ENCODE measurements at regions not wholly inside any gene's neighbourhood (a gene's known extent, or its start where the extent isn't known, plus 50 kb on each side); places are given as distances from the start of the nearest gene placed in this dataset.

DNA sequence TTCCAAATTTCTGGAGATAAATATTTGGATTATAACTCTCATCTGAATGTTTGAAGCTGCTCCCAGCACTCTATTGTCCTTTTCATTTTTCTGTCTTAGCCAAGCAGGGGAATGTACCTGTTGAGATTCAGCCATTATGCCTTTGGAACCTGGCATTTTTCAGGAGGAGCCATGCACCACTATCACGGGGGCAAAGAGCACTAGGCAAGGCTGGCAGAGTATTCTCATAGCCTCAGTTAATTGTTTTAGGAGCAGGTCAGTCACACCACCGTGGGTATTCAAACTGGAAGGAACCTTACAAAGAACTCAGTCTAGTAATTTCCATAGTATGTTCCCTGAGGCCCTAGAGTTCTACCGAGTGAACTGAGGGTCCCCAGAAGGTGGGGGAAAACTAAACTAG lies 348.9 kb downstream of the TMEM114 start:
- no peak overlapping the region for H3K4me3 ChIP-seq (ENCODE audit: control extremely low read depth in 1 of 5, extremely low read depth in 1 of 5, insufficient read depth in 1 of 5, low read depth in 2 of 5, low read length in 4 of 5)
- no peak overlapping the region for H3K27ac ChIP-seq (ENCODE audit: low read length in 2 of 2)
- Mint-ChIP-seq H3K4me1 (no peaks in the 10 kb centered on the region), H3K27me3 (no peaks in the 10 kb centered on the region), H3K9me3 (ENCODE audit: insufficient read depth) (no peaks in the 10 kb centered on the region), H3K4me3 (no peak overlapping the region), H3K27ac (no peak overlapping the region)
- no peak for ATAC-seq (ENCODE audit: low read depth)
- H3K4me1 ChIP-seq (ENCODE audit: control insufficient read depth in 2 of 2, insufficient read depth in 2 of 2, low read length in 2 of 2), result no peaks in the 10 kb centered on the region
- POLR2A ChIA-PET, result no interaction called here
- no peaks in the 10 kb centered on the region for H3K79me2 ChIP-seq (ENCODE audit: control insufficient read depth, insufficient read depth, low read length)
- CTCF ChIA-PET, result no interaction called here
- H3K4me2 ChIP-seq (replicated peaks; ENCODE audit: low read depth, low read length, poor library complexity, severe bottlenecking), result no peak overlapping the region
- H3K27me3 ChIP-seq (replicated peaks in 1 of 4; ENCODE audit: control extremely low read depth in 1 of 4, control insufficient read depth in 3 of 4, insufficient read depth in 4 of 4, low read length in 3 of 4), result no peaks in the 10 kb centered on the region
- TF ChIP-seq, protein P1, sequence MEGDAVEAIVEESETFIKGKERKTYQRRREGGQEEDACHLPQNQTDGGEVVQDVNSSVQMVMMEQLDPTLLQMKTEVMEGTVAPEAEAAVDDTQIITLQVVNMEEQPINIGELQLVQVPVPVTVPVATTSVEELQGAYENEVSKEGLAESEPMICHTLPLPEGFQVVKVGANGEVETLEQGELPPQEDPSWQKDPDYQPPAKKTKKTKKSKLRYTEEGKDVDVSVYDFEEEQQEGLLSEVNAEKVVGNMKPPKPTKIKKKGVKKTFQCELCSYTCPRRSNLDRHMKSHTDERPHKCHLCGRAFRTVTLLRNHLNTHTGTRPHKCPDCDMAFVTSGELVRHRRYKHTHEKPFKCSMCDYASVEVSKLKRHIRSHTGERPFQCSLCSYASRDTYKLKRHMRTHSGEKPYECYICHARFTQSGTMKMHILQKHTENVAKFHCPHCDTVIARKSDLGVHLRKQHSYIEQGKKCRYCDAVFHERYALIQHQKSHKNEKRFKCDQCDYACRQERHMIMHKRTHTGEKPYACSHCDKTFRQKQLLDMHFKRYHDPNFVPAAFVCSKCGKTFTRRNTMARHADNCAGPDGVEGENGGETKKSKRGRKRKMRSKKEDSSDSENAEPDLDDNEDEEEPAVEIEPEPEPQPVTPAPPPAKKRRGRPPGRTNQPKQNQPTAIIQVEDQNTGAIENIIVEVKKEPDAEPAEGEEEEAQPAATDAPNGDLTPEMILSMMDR (IDR thresholded peaks at IDR 0.05), result no peak
- TF ChIP-seq EZH2 (IDR thresholded peaks at IDR 0.05; ENCODE audit: borderline replicate concordance, insufficient read depth, low read depth, low read length, poor library complexity, severe bottlenecking), result no peak
- no peaks in the 10 kb centered on the region for H3K9me3 ChIP-seq (ENCODE audit: control extremely low read depth in 1 of 3, control insufficient read depth in 2 of 3, insufficient read depth in 1 of 3, low read length in 2 of 3)
- no peaks in the 10 kb centered on the region for H3K36me3 ChIP-seq (replicated peaks in 1 of 2; ENCODE audit: control extremely low read depth in 1 of 2, control insufficient read depth in 1 of 2, extremely low read depth in 1 of 2, insufficient read depth in 2 of 2, low read length in 1 of 2)
- no peak for DNase-seq
- intact Hi-C loops (cut with micrococcal nuclease), result no loop called here
- no peaks in the 10 kb centered on the region for H4K20me1 ChIP-seq (ENCODE audit: control insufficient read depth, insufficient read depth, low read length, poor library complexity, severe bottlenecking)
- 71% methylated on average over 1 of the region's 3 CpGs for WGBS (ENCODE audit: insufficient coverage)
- H3K9ac ChIP-seq (ENCODE audit: low read length), result no peak overlapping the region
- H2AFZ ChIP-seq (ENCODE audit: insufficient read depth, low read depth, low read length, poor library complexity, severe bottlenecking), result no peak overlapping the region

DNA sequence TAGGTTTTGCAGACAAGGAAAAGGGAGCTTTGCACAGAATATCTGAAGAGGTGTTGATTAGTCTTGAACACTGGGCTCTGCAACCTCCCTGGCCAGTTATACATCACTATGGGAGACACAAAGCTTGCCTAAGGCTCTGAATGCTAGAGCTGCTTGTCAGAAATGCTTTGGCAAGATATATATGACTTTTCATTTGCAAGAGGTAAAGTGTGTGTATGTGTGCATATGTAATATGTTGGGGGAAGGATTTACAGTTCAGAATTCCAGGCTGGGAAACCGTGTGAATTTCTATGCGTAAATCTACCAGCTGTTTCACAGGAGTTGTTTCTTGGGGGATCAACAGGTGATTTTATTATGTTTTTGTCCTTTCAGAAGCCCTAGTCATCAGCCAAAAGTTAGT lies 350.9 kb downstream of the TMEM114 start:
- H3K4me3 ChIP-seq (ENCODE audit: control extremely low read depth in 1 of 5, extremely low read depth in 1 of 5, insufficient read depth in 1 of 5, low read depth in 2 of 5, low read length in 4 of 5), result no peak overlapping the region

More for the DNA sequence above, 350.9 kb downstream of the TMEM114 start:
- TF ChIP-seq, protein P1 (IDR thresholded peaks at IDR 0.05), result no peak
- TF ChIP-seq EZH2 (IDR thresholded peaks at IDR 0.05; ENCODE audit: borderline replicate concordance, insufficient read depth, low read depth, low read length, poor library complexity, severe bottlenecking), result no peak
- ChIA-PET POLR2A (no interaction called here), CTCF (no interaction called here)
- Mint-ChIP-seq H3K4me3 (no peak overlapping the region), H3K27me3 (no peaks in the 10 kb centered on the region), H3K9me3 (ENCODE audit: insufficient read depth) (no peaks in the 10 kb centered on the region), H3K27ac (no peak overlapping the region), H3K4me1 (no peaks in the 10 kb centered on the region)
- no peaks in the 10 kb centered on the region for H4K20me1 ChIP-seq (ENCODE audit: control insufficient read depth, insufficient read depth, low read length, poor library complexity, severe bottlenecking)
- no peak overlapping the region for H3K27ac ChIP-seq (ENCODE audit: low read length in 2 of 2)
- no peak for DNase-seq
- no peak overlapping the region for H3K9ac ChIP-seq (ENCODE audit: low read length)
- 100% methylated on average over 2 of the region's 2 CpGs for WGBS (ENCODE audit: insufficient coverage)
- H3K36me3 ChIP-seq (replicated peaks in 1 of 2; ENCODE audit: control extremely low read depth in 1 of 2, control insufficient read depth in 1 of 2, extremely low read depth in 1 of 2, insufficient read depth in 2 of 2, low read length in 1 of 2), result no peaks in the 10 kb centered on the region
- H3K27me3 ChIP-seq (replicated peaks in 1 of 4; ENCODE audit: control extremely low read depth in 1 of 4, control insufficient read depth in 3 of 4, insufficient read depth in 4 of 4, low read length in 3 of 4), result no peaks in the 10 kb centered on the region
- H3K79me2 ChIP-seq (ENCODE audit: control insufficient read depth, insufficient read depth, low read length), result no peaks in the 10 kb centered on the region
- no peak overlapping the region for H2AFZ ChIP-seq (ENCODE audit: insufficient read depth, low read depth, low read length, poor library complexity, severe bottlenecking)
- no peak for ATAC-seq (ENCODE audit: low read depth)
- H3K4me1 ChIP-seq (ENCODE audit: control insufficient read depth in 2 of 2, insufficient read depth in 2 of 2, low read length in 2 of 2), result no peaks in the 10 kb centered on the region
- no peaks in the 10 kb centered on the region for H3K9me3 ChIP-seq (ENCODE audit: control extremely low read depth in 1 of 3, control insufficient read depth in 2 of 3, insufficient read depth in 1 of 3, low read length in 2 of 3)
- H3K4me2 ChIP-seq (replicated peaks; ENCODE audit: low read depth, low read length, poor library complexity, severe bottlenecking), result no peak overlapping the region
- intact Hi-C loops (cut with micrococcal nuclease), result no loop called here
